IPS-20b (cell line): ENCODE measurements at regions not wholly inside any gene's neighbourhood (a gene's known extent, or its start where the extent isn't known, plus 50 kb on each side); places are given as distances from the start of the nearest gene placed in this dataset.

Source experiments
- H3K27ac ChIP-seq: one replicate; pipeline ENCODE4 v1.5.1; 2013; ENCODE audit warnings: low read length
- H3K27me3 ChIP-seq: 2 replicates; pipeline ENCODE4 v1.6.1; 2013; ENCODE audit warnings: mild to moderate bottlenecking, low read length, inconsistent platforms; ENCODE audit not compliant: insufficient read depth
- H3K36me3 ChIP-seq: 2 replicates; pipeline ENCODE4 v1.6.1; 2013; ENCODE audit warnings: low read depth, mild to moderate bottlenecking, inconsistent platforms, low read length, moderate library complexity; ENCODE audit not compliant: insufficient read depth
- H3K4me1 ChIP-seq: 2 replicates; pipeline ENCODE4 v1.6.1; 2013; ENCODE audit warnings: mild to moderate bottlenecking, control low read depth, inconsistent platforms, low read length, moderate library complexity; ENCODE audit not compliant: insufficient read depth
- H3K4me3 ChIP-seq: 2 replicates; pipeline ENCODE4 v1.5.1; 2013; ENCODE audit warnings: mild to moderate bottlenecking, low read length, inconsistent platforms
- H3K9ac ChIP-seq: 2 replicates; pipeline ENCODE4 v1.6.1; 2013; ENCODE audit warnings: low read depth, mild to moderate bottlenecking, inconsistent platforms, low read length, moderate library complexity
- H3K9me3 ChIP-seq: 2 replicates; pipeline ENCODE4 v1.6.1; 2013; ENCODE audit warnings: mild to moderate bottlenecking, low read depth, low read length, inconsistent platforms; ENCODE audit not compliant: insufficient read depth

GRCh38 chr7:98565103-98565502, 52.0 kb upstream of the NPTX2 start:
- Histone ChIP-seq H3K27ac (no peak overlapping the region), H3K9me3 (peaks cover 12% of the 10 kb centered on the region), H3K9ac (no peak overlapping the region), H3K4me3 (no peak overlapping the region), H3K27me3 (no peaks in the 10 kb centered on the region), H3K36me3 (no peaks in the 10 kb centered on the region), H3K4me1 (0 out of 2 replicates have a peak, but pooled peaks cover 2% of the 10 kb centered on the region)

GRCh38 chr7:98562871-98563495, 54.1 kb upstream of the NPTX2 start:
- no peak overlapping the region for H3K27ac ChIP-seq

GRCh38 chr7:98562381-98562823, 54.7 kb upstream of the NPTX2 start:
- Histone ChIP-seq H3K27ac (no peak overlapping the region), H3K9me3 (peaks cover 12% of the 10 kb centered on the region), H3K9ac (no peak overlapping the region), H3K27me3 (no peaks in the 10 kb centered on the region), H3K4me3 (no peak overlapping the region), H3K4me1 (no peaks in the 10 kb centered on the region), H3K36me3 (no peaks in the 10 kb centered on the region)

More at GRCh38 chr7:98562871-98563495, 54.1 kb upstream of the NPTX2 start:
- no peaks in the 10 kb centered on the region for H3K36me3 ChIP-seq
- no peaks in the 10 kb centered on the region for H3K27me3 ChIP-seq
- H3K9me3 ChIP-seq: peaks cover 12% of the 10 kb centered on the region
- H3K9ac ChIP-seq: no peak overlapping the region
- H3K4me1 ChIP-seq: no peaks in the 10 kb centered on the region
- no peak overlapping the region for H3K4me3 ChIP-seq

GRCh38 chr7:98559958-98560357, 57.1 kb upstream of the NPTX2 start:
- no peak overlapping the region for H3K27ac ChIP-seq
- peaks cover 11% of the 10 kb centered on the region for H3K9me3 ChIP-seq
- H3K4me1 ChIP-seq: no peaks in the 10 kb centered on the region
- no peak overlapping the region for H3K4me3 ChIP-seq
- no peaks in the 10 kb centered on the region for H3K36me3 ChIP-seq
- no peaks in the 10 kb centered on the region for H3K27me3 ChIP-seq
- no peak overlapping the region for H3K9ac ChIP-seq

GRCh38 chr7:98559219-98559618, 57.9 kb upstream of the NPTX2 start:
- Histone ChIP-seq H3K4me3 (no peak overlapping the region), H3K9me3 (peaks cover 3% of the 10 kb centered on the region; the same call in 1 of the 2 replicates), H3K36me3 (no peaks in the 10 kb centered on the region), H3K4me1 (no peaks in the 10 kb centered on the region), H3K9ac (no peak overlapping the region), H3K27me3 (no peaks in the 10 kb centered on the region), H3K27ac (no peak overlapping the region)

GRCh38 chr7:98557538-98558031, 59.5 kb upstream of the NPTX2 start:
- H3K36me3 ChIP-seq: no peaks in the 10 kb centered on the region
- no peaks in the 10 kb centered on the region for H3K27me3 ChIP-seq
- no peak overlapping the region for H3K4me3 ChIP-seq
- H3K4me1 ChIP-seq: no peaks in the 10 kb centered on the region
- H3K9me3 ChIP-seq: peaks cover under 1% of the 10 kb centered on the region; the same call in 1 of the 2 replicates
- no peak overlapping the region for H3K27ac ChIP-seq
- no peak overlapping the region for H3K9ac ChIP-seq

GRCh38 chr7:98556288-98556687, 60.8 kb upstream of the NPTX2 start:
- no peaks in the 10 kb centered on the region for H3K27me3 ChIP-seq
- H3K9ac ChIP-seq: no peak overlapping the region
- H3K36me3 ChIP-seq: no peaks in the 10 kb centered on the region
- H3K4me1 ChIP-seq: no peaks in the 10 kb centered on the region
- H3K4me3 ChIP-seq: no peak overlapping the region
- H3K27ac ChIP-seq: no peak overlapping the region
- H3K9me3 ChIP-seq: peaks cover 13% of the 10 kb centered on the region

- Histone ChIP-seq H3K36me3 (no peaks in the 10 kb centered on the region), H3K4me1 (no peaks in the 10 kb centered on the region), H3K27me3 (no peaks in the 10 kb centered on the region), H3K4me3 (no peak overlapping the region), H3K9me3 (peaks cover 15% of the 10 kb centered on the region), H3K9ac (no peak overlapping the region), H3K27ac (no peak overlapping the region)
Observed at GRCh38 chr7:98555403-98555802, 61.7 kb upstream of the NPTX2 start.

- H3K9me3 ChIP-seq: peaks cover 15% of the 10 kb centered on the region
- no peak overlapping the region for H3K9ac ChIP-seq
- H3K27me3 ChIP-seq: no peaks in the 10 kb centered on the region
- H3K36me3 ChIP-seq: no peaks in the 10 kb centered on the region
- H3K4me3 ChIP-seq: no peak overlapping the region
- H3K4me1 ChIP-seq: no peaks in the 10 kb centered on the region
- H3K27ac ChIP-seq: no peak overlapping the region
Observed at GRCh38 chr7:98553666-98554065, 63.4 kb upstream of the NPTX2 start.

- H3K36me3 ChIP-seq: no peaks in the 10 kb centered on the region
- H3K27ac ChIP-seq: no peak overlapping the region
- H3K4me3 ChIP-seq: no peak overlapping the region
- peaks cover 5% of the 10 kb centered on the region; the same call in 1 of the 2 replicates for H3K27me3 ChIP-seq
- no peak overlapping the region for H3K9ac ChIP-seq
- H3K9me3 ChIP-seq: peaks cover 15% of the 10 kb centered on the region
- no peaks in the 10 kb centered on the region for H3K4me1 ChIP-seq
Observed at GRCh38 chr7:98551611-98552273, 65.3 kb upstream of the NPTX2 start.

GRCh38 chr7:98548971-98549370, 68.1 kb upstream of the NPTX2 start:
- Histone ChIP-seq H3K36me3 (no peaks in the 10 kb centered on the region), H3K4me1 (no peaks in the 10 kb centered on the region), H3K27ac (no peak overlapping the region), H3K27me3 (peaks cover 5% of the 10 kb centered on the region; the same call in 1 of the 2 replicates), H3K4me3 (no peak overlapping the region), H3K9ac (no peak overlapping the region), H3K9me3 (peaks cover 15% of the 10 kb centered on the region)

GRCh38 chr7:98548370-98548769, 68.7 kb upstream of the NPTX2 start:
- H3K4me1 ChIP-seq: no peaks in the 10 kb centered on the region
- H3K9ac ChIP-seq: no peak overlapping the region
- H3K36me3 ChIP-seq: no peaks in the 10 kb centered on the region
- no peak overlapping the region for H3K27ac ChIP-seq
- H3K9me3 ChIP-seq: peaks cover 15% of the 10 kb centered on the region
- no peak overlapping the region for H3K4me3 ChIP-seq
- peaks cover 5% of the 10 kb centered on the region; the same call in 1 of the 2 replicates for H3K27me3 ChIP-seq
